ENCODE measurements at regions not wholly inside any gene's neighbourhood (a gene's known extent, or its start where the extent isn't known, plus 50 kb on each side); places are given as distances from the start of the nearest gene placed in this dataset.

- no peaks in the 10 kb centered on the region for H3K27me3 ChIP-seq (ENCODE audit: control insufficient read depth in 2 of 2, insufficient read depth in 2 of 2, low read length in 2 of 2)
- ATAC-seq (no peak), DNase-seq (no peak)
- H3K9me3 Mint-ChIP-seq: no peaks in the 10 kb centered on the region
- peaks cover 0 to 22% (median 8%) of the 10 kb centered on the region in 5 donors for H3K27me3 Mint-ChIP-seq
- no peak overlapping the region for H3K4me3 ChIP-seq (ENCODE audit: low read length)
- intact Hi-C loops (cut with micrococcal nuclease): no loop called here
- H3K36me3 ChIP-seq (ENCODE audit: control insufficient read depth in 2 of 3, insufficient read depth in 3 of 3, low read length in 3 of 3): no peaks in the 10 kb centered on the region
- no peak overlapping the region for H3K4me3 Mint-ChIP-seq
- no peak overlapping the region for H3K27ac Mint-ChIP-seq
- H3K27ac ChIP-seq (ENCODE audit: low read depth, low read length): no peak overlapping the region
- no peaks in the 10 kb centered on the region for H3K9me3 ChIP-seq (ENCODE audit: control insufficient read depth in 2 of 3, low read length in 3 of 3)
- peaks cover 9 to 14% (median 11%) of the 10 kb centered on the region in 7 donors for H3K4me1 Mint-ChIP-seq
- ChIA-PET CTCF (interaction anchor here (1.2 kb wide), 1 partner anchor 374 kb away, joined by 3 read pairs; no protein-coding TSS in a partner anchor), POLR2A (no interaction called here)
- H3K36me3 Mint-ChIP-seq: no peaks in the 10 kb centered on the region
- peaks cover 0 to 6% of the 10 kb centered on the region in 2 donors for H3K4me1 ChIP-seq (ENCODE audit: control insufficient read depth in 2 of 2, insufficient read depth in 2 of 2, low read length in 2 of 2)
These were observed 51.3 kb upstream of the CARMIL1 start for GRCh38 chr6:25227854-25228253.
